NCI-H748 (cell line): ENCODE measurements at regions not wholly inside any gene's neighbourhood (a gene's known extent, or its start where the extent isn't known, plus 50 kb on each side); places are given as distances from the start of the nearest gene placed in this dataset.
"Not testable (repeated sequence)": the region's sequence is repeated elsewhere in the genome, so short reads cannot be mapped to it uniquely, and the experiment has no call there.

ENCODE experiments used
- DNase-seq: peaks from one replicate; lab custom pipeline; 2025; ENCODE audit not compliant: unreplicated experiment; lab: John Stamatoyannopoulos, UW

- DNase-seq: not testable (repeated sequence)
Measured at GRCh38 chr15:84094720-84095119, 140.9 kb upstream of the GOLGA6L4 start.

DNA sequence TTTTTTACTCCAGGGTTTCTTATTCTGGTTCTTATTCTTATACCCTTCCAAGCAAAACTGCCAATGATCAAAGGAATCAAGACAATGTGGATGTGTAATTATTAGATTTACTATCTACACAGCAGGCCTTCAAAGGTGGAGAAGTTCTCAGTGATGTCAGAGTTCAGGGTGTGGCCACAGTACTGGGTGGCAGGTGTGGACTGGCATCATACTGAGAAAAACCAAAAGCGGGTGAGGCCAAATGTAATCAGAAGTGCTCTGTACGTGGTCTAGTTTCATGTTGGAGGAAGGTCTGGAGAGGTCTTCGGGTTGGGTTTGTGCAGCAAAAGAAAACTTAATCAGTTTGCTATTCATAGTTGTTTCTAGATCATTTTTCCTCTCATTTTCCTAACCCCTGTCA lies 138.5 kb upstream of the GOLGA6L4 start:
- peak; percentile 0 for DNase-seq

DNA sequence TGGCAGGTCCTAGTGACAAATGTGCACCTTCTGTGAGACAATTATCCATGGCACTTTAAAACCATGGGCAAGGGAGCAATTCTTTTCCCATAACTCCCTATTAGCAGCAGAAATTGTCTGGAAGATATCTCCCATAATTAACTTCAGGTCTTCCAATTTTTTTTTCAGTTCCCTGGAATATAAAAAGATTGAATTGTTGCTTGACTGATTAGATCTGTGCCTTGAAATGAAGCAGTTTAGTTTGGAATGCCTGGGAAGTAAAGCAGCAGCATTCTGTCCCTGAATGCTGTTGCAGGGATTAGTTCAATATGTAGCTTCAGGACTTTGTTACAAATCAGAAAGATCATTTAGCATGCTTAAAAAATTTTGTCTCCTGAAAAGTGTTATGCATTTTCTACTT lies 137.0 kb upstream of the GOLGA6L4 start:
- no peak for DNase-seq

GRCh38 chr15:84099181-84099580 lies 136.4 kb upstream of the GOLGA6L4 start:
- DNase-seq: peak; percentile 2

GRCh38 chr15:84103345-84103744 lies 132.2 kb upstream of the GOLGA6L4 start:
- no peak for DNase-seq

DNA sequence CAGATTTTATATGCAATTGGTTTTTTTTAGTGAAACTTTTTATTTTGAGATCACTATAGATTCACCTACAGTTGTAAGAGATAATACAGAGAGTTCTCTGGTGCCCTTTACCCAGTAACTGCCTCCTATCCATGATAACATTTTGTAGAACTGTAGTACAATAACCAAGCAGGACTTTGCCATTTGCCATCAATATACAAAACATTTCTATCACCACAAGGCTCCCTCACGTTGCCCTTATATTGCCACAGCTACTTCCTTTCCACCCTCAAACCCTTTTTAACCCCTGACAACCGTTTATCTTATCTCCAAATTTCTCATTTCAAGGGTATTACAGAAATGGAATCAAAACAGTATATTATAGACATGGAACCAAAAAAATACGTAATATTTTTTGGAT lies 130.7 kb upstream of the GOLGA6L4 start:
- no peak for DNase-seq

- DNase-seq: no peak
Measured at GRCh38 chr15:84108728-84109127, 126.8 kb upstream of the GOLGA6L4 start.

GRCh38 chr15:84111575-84111974 lies 124.0 kb upstream of the GOLGA6L4 start:
- no peak for DNase-seq

DNA sequence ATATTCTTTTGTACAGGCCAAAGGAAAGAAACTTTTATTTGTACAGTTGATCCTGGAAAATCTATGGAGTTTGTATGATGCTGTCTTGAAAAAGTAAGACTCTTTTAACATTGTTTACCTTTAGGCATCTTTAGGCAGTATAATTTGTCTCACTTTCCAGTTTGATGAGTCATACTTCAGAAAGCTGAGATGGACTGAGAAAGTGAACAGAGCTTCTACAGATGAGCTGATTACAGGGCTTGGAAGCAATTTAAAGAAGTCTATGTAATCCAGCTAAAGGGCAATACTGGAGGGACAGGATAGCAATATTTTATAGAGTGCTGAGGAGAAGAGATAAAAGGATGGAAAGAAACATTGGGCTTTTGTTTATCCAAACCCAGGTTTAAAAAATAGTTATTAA lies 123.5 kb upstream of the GOLGA6L4 start:
- DNase-seq: no peak

GRCh38 chr15:84113919-84114318 lies 121.7 kb upstream of the GOLGA6L4 start:
- DNase-seq: no peak

DNA sequence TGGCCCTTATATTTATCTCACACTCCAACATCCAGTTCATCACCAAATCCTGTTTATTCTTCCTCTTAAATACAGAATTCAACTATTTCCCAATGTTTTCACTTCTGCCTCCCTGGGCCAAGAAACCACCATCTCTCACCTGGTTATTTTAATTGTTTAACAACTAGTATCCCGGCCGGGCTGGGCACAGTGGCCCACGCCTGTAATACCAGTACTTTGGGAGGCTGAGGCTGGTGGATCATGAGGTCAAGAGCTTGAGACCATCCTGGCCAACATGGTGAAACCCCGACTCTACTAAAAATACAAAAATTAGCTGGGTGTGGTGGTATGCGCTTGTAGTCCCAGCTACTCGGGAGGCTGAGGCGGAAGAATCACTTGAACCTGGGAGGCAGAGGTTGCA lies 120.9 kb upstream of the GOLGA6L4 start:
- not testable (repeated sequence) for DNase-seq

DNA sequence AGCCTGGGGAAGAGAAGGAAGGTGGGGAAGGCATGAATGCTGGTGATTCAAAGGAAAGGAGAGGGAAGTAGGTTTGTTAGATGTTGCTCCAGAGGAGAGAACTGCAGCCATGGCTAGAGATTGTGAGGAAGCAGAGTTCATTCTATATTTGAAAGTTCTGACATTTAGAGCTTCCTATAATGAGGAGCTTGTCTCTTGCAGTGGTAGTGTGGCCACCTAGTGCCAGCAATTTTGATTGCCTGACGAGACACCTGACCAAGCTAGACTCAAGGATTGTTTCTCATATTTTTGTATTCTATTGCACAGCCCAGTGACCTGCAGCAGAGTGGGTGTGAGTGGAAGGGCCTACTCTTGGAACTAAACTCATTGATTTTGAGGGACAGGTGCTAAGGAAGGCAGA lies 116.2 kb upstream of the GOLGA6L4 start:
- not testable (repeated sequence) for DNase-seq

DNA sequence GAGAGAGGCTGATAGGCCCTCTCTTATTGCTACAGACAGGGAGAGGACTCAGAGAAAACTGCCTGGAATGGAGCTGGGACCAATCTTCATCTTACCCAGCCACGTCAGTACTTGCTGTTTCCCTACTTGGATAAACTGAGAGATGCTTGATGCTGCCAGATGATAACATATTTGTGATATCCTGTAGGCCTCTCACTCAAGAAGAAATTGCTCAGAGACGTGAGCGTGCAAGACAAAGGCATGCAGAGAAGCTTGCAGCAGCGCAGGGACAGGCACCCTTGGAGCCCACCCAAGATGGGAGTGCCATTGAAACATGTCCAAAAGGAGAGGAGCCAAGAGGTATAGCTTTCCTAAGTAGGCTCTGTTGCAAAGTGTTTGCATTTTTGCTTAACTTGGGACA lies 114.7 kb upstream of the GOLGA6L4 start:
- DNase-seq: not testable (repeated sequence)

DNA sequence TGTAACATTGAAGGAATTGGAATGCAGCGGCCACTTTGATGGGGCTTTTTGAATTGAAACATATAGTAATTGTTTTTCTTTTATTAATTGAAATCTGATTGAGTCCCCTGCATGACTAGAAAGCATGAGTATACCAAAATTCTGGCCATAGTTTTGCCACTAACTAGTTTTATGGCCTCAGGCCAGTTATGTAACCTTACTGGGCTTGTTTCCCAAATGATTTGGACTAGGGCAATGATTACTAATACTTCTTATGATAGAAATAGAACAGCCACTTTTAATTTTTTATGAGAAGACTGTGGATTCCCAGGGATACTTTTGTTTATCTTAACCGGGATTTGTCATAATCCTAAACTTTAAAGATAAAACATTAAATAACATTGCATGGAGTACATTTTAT lies 106.9 kb upstream of the GOLGA6L4 start:
- not testable (repeated sequence) for DNase-seq

GRCh38 chr15:84130098-84130831 lies 105.3 kb upstream of the GOLGA6L4 start:
- not testable (repeated sequence) for DNase-seq

DNA sequence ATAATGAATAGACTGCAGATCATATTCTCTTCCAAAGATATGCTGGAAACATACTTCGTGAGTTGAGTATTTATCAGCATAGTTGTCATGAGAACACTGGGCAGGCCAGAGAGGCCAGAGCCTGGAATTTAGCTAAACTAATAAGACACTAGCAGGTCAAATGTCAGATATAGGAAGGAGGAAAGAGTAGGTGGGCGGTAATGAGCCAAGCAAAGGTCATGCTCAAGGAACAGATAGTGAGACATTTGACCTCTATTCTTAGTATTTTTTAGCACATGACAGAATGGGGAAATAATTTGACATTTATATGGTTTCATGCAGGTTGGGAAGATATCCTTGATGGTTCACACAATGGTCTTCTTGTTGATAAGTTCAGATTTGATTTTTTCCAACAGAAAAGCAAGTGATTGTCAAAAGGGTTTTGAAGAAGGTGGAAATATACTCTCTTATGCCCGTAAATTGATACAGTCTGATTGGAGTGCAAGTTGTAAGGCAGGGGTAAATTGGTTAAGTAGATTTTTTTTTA lies 99.6 kb upstream of the GOLGA6L4 start:
- DNase-seq: not testable (repeated sequence)

- peak; percentile 49 for DNase-seq
Measured at GRCh38 chr15:84142888-84143337, 92.7 kb upstream of the GOLGA6L4 start.

DNA sequence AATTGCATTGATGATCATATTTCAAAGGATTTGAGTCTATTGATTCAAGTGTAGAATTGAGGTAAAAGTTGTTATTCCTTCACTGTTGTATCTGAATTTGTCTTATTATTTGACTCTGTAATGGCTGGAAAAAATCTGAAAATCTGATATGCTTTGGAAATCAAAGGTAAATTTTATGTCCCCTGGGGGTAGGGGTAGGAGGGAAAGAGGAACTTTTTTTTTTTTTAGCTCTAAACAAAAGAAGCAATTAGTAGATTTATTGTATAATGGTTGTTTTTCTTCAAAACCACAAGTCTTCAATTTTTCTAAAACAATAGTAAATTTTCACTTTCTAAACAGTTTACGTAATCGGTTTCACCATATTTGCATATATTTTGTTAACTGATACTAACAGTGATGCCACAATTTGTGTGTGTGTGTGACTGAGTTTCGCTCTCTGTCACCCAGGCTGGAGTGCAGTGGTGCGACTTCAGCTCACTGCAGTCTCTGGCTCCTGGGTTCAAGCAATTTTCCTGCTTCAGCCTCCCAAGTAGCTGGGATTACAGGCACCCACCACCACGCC lies 91.7 kb upstream of the GOLGA6L4 start:
- no peak for DNase-seq

GRCh38 chr15:84144946-84145345 lies 90.6 kb upstream of the GOLGA6L4 start:
- DNase-seq: not testable (repeated sequence)

- DNase-seq: not testable (repeated sequence)
Measured at GRCh38 chr15:84146299-84146698, 89.3 kb upstream of the GOLGA6L4 start.

DNA sequence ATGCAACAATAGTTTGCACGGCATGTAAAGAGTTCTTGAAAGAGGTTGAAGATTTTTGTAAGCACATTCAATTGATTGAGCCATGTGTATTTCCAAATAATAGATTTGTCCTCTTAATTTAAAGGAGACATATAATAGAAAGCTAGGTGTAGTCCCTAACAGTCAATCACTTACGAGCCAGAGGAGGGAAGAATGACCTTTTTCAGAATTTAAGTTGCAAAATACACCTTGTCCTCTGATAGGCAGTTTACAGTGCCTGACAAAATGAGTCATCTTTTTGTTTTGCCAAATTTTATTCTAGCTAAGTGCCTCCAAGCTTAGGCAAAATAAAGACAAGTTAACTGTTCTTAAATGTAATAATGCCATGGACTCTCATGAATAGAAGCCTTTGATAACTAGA lies 88.3 kb upstream of the GOLGA6L4 start:
- not testable (repeated sequence) for DNase-seq

DNA sequence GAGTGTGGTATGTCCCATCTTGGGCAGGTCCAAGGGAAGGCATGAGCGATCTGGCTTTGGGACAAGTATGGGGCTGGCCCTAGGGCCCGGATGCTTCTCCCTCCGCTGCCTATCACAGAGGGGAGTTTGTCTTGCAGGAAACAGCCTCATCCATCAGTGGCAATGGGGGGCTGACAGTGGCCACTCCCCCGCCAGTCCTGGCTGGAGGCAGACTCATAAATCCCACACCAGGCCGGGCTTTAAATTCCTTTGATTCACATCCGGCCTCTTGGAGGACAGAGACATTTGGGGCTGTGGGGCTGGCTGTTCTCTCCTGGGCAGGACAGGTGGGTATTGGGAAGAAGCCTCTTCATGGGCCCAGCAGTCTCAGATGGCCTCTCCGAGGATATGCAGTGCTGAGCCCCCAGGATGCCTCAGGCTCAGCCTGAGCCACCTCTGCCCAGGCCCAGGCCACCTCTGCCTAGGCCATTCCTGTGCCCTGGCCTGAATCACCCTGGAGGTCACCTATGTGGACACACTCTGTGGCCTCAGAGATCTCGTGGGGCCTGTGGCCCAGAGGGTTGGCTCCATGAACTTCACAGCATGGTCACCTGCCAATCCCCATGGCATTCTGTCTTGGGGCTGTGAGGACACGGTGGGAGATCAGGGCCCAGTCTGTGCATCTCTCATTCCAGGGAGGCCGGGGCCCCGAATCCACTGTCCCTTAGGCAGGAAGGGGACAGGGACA lies 84.2 kb upstream of the GOLGA6L4 start:
- DNase-seq: no peak
